Neural cell (in vitro differentiated cells): ENCODE measurements at regions not wholly inside any gene's neighbourhood (a gene's known extent, or its start where the extent isn't known, plus 50 kb on each side); places are given as distances from the start of the nearest gene placed in this dataset.
"Not testable (repeated sequence)": the region's sequence is repeated elsewhere in the genome, so short reads cannot be mapped to it uniquely, and the experiment has no call there.

Source experiments
- H2AFZ ChIP-seq: fragments of 200-600, 300-800 bp; sonication (generic), shearing (Covaris generic); 2 replicates; pipeline ENCODE4 v1.6.0; 2014; ENCODE audit warnings: low read depth, mild to moderate bottlenecking, antibody characterized with exemption, low read length, moderate library complexity
- H3F3A ChIP-seq: fragments of 200-600 bp; shearing (Covaris generic); 2 replicates; pipeline ENCODE4 v1.6.1; 2016; ENCODE audit warnings: mild to moderate bottlenecking, moderate library complexity, mixed read lengths, antibody characterized with exemption, low read length; ENCODE audit not compliant: insufficient read depth, poor library complexity, severe bottlenecking
- H3K27ac ChIP-seq: fragments of 200-600, 300-800 bp; sonication (generic), shearing (Covaris generic); 2 replicates; pipeline ENCODE4 v1.5.1; 2014; ENCODE audit warnings: mild to moderate bottlenecking, low read length, moderate library complexity
- H3K27me3 ChIP-seq: fragments of 300-800, 200-600 bp; sonication (generic), shearing (Covaris generic); 2 replicates; pipeline ENCODE4 v1.6.0; 2014; ENCODE audit warnings: mild to moderate bottlenecking, low read depth, low read length, moderate library complexity; ENCODE audit not compliant: insufficient read depth
- H3K36me3 ChIP-seq: fragments of 300-800, 200-600 bp; sonication (generic), shearing (Covaris generic); 2 replicates; pipeline ENCODE4 v1.5.1; 2014; ENCODE audit warnings: mild to moderate bottlenecking, antibody characterized with exemption, low read length, moderate library complexity; ENCODE audit not compliant: insufficient read depth
- H3K4me2 ChIP-seq: fragments of 300-800, 200-600 bp; sonication (generic), shearing (Covaris generic); 2 replicates; pipeline ENCODE4 v1.6.0; 2014; ENCODE audit warnings: mild to moderate bottlenecking, low read length
- H3K4me3 ChIP-seq: fragments of 300-800, 200-600 bp; sonication (generic), shearing (Covaris generic); 2 replicates; pipeline ENCODE4 v1.5.1; 2014; ENCODE audit warnings: mild to moderate bottlenecking, low read length, moderate library complexity
- H3K79me2 ChIP-seq: fragments of 200-600 bp; shearing (Covaris generic); replicated peaks from 2 replicates; pipeline ENCODE4 v1.6.0; 2014; ENCODE audit warnings: mild to moderate bottlenecking, low read length, moderate library complexity; ENCODE audit not compliant: insufficient read depth
- H3K9ac ChIP-seq: fragments of 300-800, 200-600 bp; sonication (generic), shearing (Covaris generic); 2 replicates; pipeline ENCODE4 v1.6.1; 2016; ENCODE audit warnings: mild to moderate bottlenecking, low read length, mixed read lengths
- H3K9me2 ChIP-seq: fragments of 200-600 bp; shearing (Covaris generic); 2 replicates; pipeline ENCODE4 v1.6.1; 2016; ENCODE audit warnings: mild to moderate bottlenecking, low read length, mixed read lengths; ENCODE audit not compliant: insufficient read depth
- H3K9me3 ChIP-seq: fragments of 200-600, 300-800 bp; sonication (generic), shearing (Covaris generic); 2 replicates; pipeline ENCODE4 v1.6.1; 2016; ENCODE audit warnings: mild to moderate bottlenecking, mixed run types, low read length, moderate library complexity, mixed read lengths
- H4K20me1 ChIP-seq: fragments of 200-600 bp; shearing (Covaris generic); 2 replicates; pipeline ENCODE4 v1.6.1; 2016; ENCODE audit warnings: mild to moderate bottlenecking, mixed run types; ENCODE audit not compliant: insufficient read depth
- CTCF ChIP-seq: fragments of 450-650 bp; IDR thresholded peaks from 2 replicates; pipeline ENCODE4 v1.5.1; 2014; ENCODE audit warnings: antibody characterized with exemption, mild to moderate bottlenecking, moderate library complexity; ENCODE audit not compliant: poor library complexity, severe bottlenecking
- EP300 ChIP-seq: fragments of 450-650 bp; conservative IDR thresholded peaks from 2 replicates; pipeline ENCODE4 v1.6.1; 2014; ENCODE audit warnings: antibody characterized with exemption, mild to moderate bottlenecking, moderate library complexity; ENCODE audit not compliant: poor library complexity, severe bottlenecking
- EZH2 ChIP-seq: fragments of 200-600, 300-800 bp; shearing (Covaris generic), sonication (generic); IDR thresholded peaks from 2 replicates; pipeline ENCODE4 v1.6.1; 2014; ENCODE audit warnings: antibody characterized with exemption, low read length, borderline replicate concordance, mild to moderate bottlenecking; ENCODE audit not compliant: insufficient read depth, poor library complexity, severe bottlenecking
- MXI1 ChIP-seq: fragments of 450-650 bp; conservative IDR thresholded peaks from 2 replicates; pipeline ENCODE4 v1.6.1; 2014; ENCODE audit warnings: antibody characterized with exemption, mild to moderate bottlenecking; ENCODE audit not compliant: poor library complexity, severe bottlenecking
- POLR2AphosphoS5 ChIP-seq: IDR thresholded peaks from 2 replicates; pipeline ENCODE4 v1.6.1; 2012
- RAD21 ChIP-seq: fragments of 450-650 bp; conservative IDR thresholded peaks from 2 replicates; pipeline ENCODE4 v1.6.1; 2014; ENCODE audit warnings: antibody characterized with exemption, mild to moderate bottlenecking, moderate library complexity
- SMC3 ChIP-seq: fragments of 450-650 bp; conservative IDR thresholded peaks from 2 replicates; pipeline ENCODE4 v1.6.1; 2014; ENCODE audit warnings: antibody characterized with exemption, mild to moderate bottlenecking, moderate library complexity; ENCODE audit not compliant: poor library complexity
- TAF1 ChIP-seq: IDR thresholded peaks from 2 replicates; pipeline ENCODE4 v1.6.1; 2012; ENCODE audit warnings: low read depth
- TF ChIP-seq, protein P1 (sequence below): IDR thresholded peaks from 2 replicates; pipeline ENCODE4 v1.6.1; 2012; ENCODE audit warnings: borderline replicate concordance

- Histone ChIP-seq H3K27ac (no peak overlapping the region), H3K4me2 (no peak overlapping the region), H3K79me2 (no peaks in the 10 kb centered on the region), H3K36me3 (no peaks in the 10 kb centered on the region), H3K9me2 (no peaks in the 10 kb centered on the region), H3F3A (no peaks in the 10 kb centered on the region), H3K4me3 (no peak overlapping the region), H3K9me3 (no peaks in the 10 kb centered on the region), H3K27me3 (no peaks in the 10 kb centered on the region), H2AFZ (no peak overlapping the region), H3K9ac (no peak overlapping the region), H4K20me1 (no peaks in the 10 kb centered on the region)
- TF ChIP-seq, protein P1, sequence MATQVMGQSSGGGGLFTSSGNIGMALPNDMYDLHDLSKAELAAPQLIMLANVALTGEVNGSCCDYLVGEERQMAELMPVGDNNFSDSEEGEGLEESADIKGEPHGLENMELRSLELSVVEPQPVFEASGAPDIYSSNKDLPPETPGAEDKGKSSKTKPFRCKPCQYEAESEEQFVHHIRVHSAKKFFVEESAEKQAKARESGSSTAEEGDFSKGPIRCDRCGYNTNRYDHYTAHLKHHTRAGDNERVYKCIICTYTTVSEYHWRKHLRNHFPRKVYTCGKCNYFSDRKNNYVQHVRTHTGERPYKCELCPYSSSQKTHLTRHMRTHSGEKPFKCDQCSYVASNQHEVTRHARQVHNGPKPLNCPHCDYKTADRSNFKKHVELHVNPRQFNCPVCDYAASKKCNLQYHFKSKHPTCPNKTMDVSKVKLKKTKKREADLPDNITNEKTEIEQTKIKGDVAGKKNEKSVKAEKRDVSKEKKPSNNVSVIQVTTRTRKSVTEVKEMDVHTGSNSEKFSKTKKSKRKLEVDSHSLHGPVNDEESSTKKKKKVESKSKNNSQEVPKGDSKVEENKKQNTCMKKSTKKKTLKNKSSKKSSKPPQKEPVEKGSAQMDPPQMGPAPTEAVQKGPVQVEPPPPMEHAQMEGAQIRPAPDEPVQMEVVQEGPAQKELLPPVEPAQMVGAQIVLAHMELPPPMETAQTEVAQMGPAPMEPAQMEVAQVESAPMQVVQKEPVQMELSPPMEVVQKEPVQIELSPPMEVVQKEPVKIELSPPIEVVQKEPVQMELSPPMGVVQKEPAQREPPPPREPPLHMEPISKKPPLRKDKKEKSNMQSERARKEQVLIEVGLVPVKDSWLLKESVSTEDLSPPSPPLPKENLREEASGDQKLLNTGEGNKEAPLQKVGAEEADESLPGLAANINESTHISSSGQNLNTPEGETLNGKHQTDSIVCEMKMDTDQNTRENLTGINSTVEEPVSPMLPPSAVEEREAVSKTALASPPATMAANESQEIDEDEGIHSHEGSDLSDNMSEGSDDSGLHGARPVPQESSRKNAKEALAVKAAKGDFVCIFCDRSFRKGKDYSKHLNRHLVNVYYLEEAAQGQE: no peak
- TF ChIP-seq SMC3: no peak
- no peak for TF ChIP-seq TAF1
- no peak for TF ChIP-seq CTCF
- no peak for TF ChIP-seq EZH2
- TF ChIP-seq MXI1: no peak
- no peak for TF ChIP-seq EP300
- TF ChIP-seq RAD21: no peak
- no peak for TF ChIP-seq POLR2AphosphoS5
Observed at GRCh38 chr5:143634689-143635088, 177.3 kb upstream of the HMHB1 start.

GRCh38 chr5:143629871-143630659 is 181.9 kb upstream of the HMHB1 start:
- no peaks in the 10 kb centered on the region for H3K79me2 ChIP-seq
- no peak overlapping the region for H2AFZ ChIP-seq
- H3K9me2 ChIP-seq: no peaks in the 10 kb centered on the region
- no peak overlapping the region for H3K4me2 ChIP-seq
- H3F3A ChIP-seq: no peaks in the 10 kb centered on the region
- no peaks in the 10 kb centered on the region for H3K27me3 ChIP-seq
- no peak for TF ChIP-seq POLR2AphosphoS5
- TF ChIP-seq EP300: no peak
- H4K20me1 ChIP-seq: no peaks in the 10 kb centered on the region
- no peak overlapping the region for H3K4me3 ChIP-seq
- no peak overlapping the region for H3K9ac ChIP-seq
- no peak overlapping the region for H3K27ac ChIP-seq
- H3K36me3 ChIP-seq: no peaks in the 10 kb centered on the region
- no peaks in the 10 kb centered on the region for H3K9me3 ChIP-seq

DNA sequence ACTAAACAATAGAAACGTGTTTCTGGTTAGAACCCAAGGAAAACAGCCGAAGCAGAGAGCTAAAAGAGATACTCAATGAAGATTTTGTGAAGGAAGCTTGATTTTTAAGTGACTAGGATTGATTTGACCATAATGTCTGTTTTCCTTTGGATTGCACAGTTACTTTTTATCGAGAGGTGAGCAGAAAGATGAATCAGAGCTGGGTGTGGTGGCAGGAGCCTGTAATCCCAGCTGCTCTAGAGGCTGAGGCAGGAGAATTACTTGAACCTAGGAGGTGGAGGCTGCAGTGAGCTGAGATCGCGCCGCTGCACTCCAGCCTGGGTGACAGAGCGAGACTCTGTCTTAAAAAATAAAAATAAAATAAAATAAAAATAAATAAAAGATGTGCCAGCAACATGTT is 186.9 kb upstream of the HMHB1 start:
- not testable (repeated sequence) for H3K9ac ChIP-seq, H3F3A ChIP-seq, H3K27me3 ChIP-seq, H4K20me1 ChIP-seq, H3K4me2 ChIP-seq, H2AFZ ChIP-seq, H3K36me3 ChIP-seq, H3K27ac ChIP-seq, H3K79me2 ChIP-seq, H3K9me3 ChIP-seq, H3K9me2 ChIP-seq, H3K4me3 ChIP-seq
